ENCODE measurements at regions not wholly inside any gene's neighbourhood (a gene's known extent, or its start where the extent isn't known, plus 50 kb on each side); places are given as distances from the start of the nearest gene placed in this dataset.
A peak's percentile ranks its signal among the peaks of the same experiment; 100 is the strongest.

GRCh38 chr6:24987446-24988115 is 51.8 kb upstream of the RIPOR2 start:
- no peak for DNase-seq

- no peak for DNase-seq
Measured at GRCh38 chr6:24988562-24988961, 52.8 kb upstream of the RIPOR2 start.

GRCh38 chr6:24990236-24990845 is 54.6 kb upstream of the RIPOR2 start:
- no peak for DNase-seq

DNA sequence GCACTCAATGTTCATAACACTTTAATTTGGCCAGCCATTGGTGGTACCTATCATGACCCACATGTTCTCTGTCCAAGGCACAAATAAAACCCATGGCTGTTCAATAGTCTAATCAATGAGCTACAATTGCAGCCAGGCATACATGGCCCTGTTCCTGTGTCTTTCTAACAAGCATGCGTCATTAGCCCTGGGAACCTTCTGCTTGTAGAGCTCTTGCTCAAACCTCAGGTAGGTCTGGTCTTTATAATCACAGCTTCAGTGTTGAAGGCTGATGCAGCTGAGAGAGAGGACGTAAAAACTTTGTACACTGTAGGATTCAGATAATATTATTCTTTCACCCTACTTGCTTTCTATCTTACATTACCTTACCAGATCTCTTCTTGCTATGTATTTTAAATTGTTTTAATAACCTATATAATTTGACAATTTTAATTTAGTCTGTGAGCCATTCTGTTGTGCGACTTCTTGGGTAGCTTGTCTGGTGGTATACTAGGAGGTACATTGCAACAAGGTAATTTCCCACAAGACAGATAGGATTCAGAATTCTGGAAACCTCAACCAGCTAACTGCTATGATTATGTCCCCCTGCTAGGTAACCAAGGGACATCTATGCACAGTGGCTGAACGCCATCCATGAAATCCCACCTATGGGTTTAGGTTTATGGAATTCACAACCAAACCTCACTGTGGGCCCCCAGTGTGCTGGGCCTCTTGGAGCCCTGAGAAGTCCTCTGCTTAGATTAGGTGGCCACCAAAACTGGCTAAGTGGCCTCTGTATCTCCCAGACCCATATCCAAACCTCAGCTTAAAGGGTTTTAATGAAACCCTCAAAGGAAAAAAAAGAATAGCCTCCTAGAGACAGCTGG is 55.4 kb upstream of the RIPOR2 start:
- no peak for DNase-seq

GRCh38 chr6:24991810-24992467 is 56.2 kb upstream of the RIPOR2 start:
- peak; percentile 43 for DNase-seq

- DNase-seq, result no peak
Measured at GRCh38 chr6:24994812-24995211, 59.1 kb upstream of the RIPOR2 start.

GRCh38 chr6:24995270-24995669 is 59.5 kb upstream of the RIPOR2 start:
- DNase-seq, result no peak

DNA sequence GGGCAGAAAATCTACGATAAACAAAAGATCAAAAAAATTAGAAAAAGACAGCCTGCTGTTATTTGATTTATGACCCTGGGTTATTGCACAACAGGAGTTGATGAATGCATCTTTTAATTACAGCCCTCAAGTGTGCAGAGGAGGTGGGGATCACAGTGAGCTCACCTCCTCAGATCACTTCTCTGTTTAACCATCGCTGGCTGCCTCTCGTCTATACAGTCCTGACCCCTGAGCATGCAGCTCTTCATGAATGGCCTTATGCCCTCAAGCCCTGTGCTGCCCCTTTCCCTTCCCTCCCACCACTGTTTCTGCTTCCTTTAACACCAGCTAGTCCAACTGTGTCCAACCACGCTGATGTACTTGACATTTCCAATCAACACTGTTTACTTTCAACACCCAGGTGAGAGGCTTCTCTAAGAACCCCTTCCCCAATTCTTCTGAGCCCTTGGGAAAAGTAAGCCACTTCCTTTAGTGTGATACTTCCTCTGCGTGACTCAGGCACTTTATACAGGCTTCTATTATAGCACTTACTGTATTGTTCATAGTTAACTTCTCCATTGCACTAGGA is 60.6 kb upstream of the RIPOR2 start:
- DNase-seq, result no peak

DNA sequence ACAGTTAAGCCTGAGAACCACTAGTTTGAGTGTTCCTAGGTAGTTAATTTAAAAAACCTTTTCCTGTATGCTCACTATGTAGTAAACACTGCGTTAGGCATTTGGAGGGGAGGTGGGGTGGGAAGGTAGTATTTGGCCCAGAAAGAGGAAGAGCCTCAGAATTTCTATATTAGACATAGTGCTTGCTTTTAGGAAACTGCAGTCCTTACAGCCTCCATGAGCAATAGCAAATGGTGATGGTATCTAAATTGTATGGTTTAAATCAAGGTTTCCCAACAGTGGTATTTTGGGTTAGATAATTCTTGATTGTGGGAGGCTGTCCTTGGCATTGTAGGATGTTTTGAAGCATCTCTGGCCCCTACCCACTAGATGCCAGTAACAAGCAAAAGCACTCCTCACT is 61.5 kb upstream of the RIPOR2 start:
- DNase-seq, result no peak

GRCh38 chr6:24997905-24998304 is 62.1 kb upstream of the RIPOR2 start:
- DNase-seq, result no peak

GRCh38 chr6:25002326-25003091 is 66.7 kb upstream of the RIPOR2 start:
- no peak for DNase-seq

- DNase-seq, result no peak
Measured at GRCh38 chr6:25004357-25004756, 68.6 kb upstream of the RIPOR2 start.

GRCh38 chr6:25005010-25005409 is 69.2 kb upstream of the RIPOR2 start:
- DNase-seq, result no peak

- no peak for DNase-seq
Measured at GRCh38 chr6:25006075-25006474, 70.3 kb upstream of the RIPOR2 start.

- DNase-seq, result no peak
Measured at GRCh38 chr6:25006565-25007001, 70.8 kb upstream of the RIPOR2 start.

GRCh38 chr6:25007269-25007699 is 71.5 kb upstream of the RIPOR2 start:
- no peak for DNase-seq

- DNase-seq, result no peak
Measured at GRCh38 chr6:25008707-25009392, 73.1 kb upstream of the RIPOR2 start.

DNA sequence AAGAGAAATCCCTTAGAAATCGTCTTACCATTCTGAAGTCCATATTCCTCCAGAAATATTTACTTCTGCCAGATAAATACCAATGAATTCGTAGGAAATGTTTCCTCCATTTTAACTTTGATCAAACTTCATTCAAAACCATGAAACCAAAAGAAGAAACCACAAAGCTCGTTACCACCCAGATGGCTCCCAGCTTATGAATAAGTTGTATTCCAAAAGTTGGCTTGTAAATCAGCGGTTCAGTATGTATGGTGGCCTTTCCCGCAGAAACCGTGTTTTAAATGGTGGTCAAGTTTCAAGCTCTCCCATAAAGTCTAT is 73.6 kb upstream of the RIPOR2 start:
- no peak for DNase-seq

- no peak for DNase-seq
Measured at GRCh38 chr6:25010176-25010575, 74.4 kb upstream of the RIPOR2 start.

GRCh38 chr6:25010902-25011625 is 75.3 kb upstream of the RIPOR2 start:
- DNase-seq, result no peak

GRCh38 chr6:25012657-25013056 is 76.9 kb upstream of the RIPOR2 start:
- DNase-seq, result no peak

Data from NCI-H510A (cell line).